HL-60 (cell line): ENCODE measurements at regions not wholly inside any gene's neighbourhood (a gene's known extent, or its start where the extent isn't known, plus 50 kb on each side); places are given as distances from the start of the nearest gene placed in this dataset.

Experiments
- DNase-seq, 2 experiments: peaks; one replicate each; pipeline ENCODE4 v3.0.0-alpha.2; 2010 to 2020; ENCODE audit warnings: low read depth in 1 of 2, low spot score in 1 of 2
- H3K27ac ChIP-seq: fragments of 250-450 bp; sonication (Bioruptor Pico); replicated peaks from 2 replicates; pipeline ENCODE4 v1.5.1; 2020; ENCODE audit warnings: mild to moderate bottlenecking, moderate library complexity
- H3K27me3 ChIP-seq: fragments of 250-450 bp; sonication (Bioruptor Pico); 2 replicates; pipeline ENCODE4 v1.5.1; 2021; ENCODE audit warnings: mild to moderate bottlenecking, moderate library complexity; ENCODE audit not compliant: insufficient read depth, poor library complexity, severe bottlenecking
- H3K4me3 ChIP-seq: replicated peaks from 2 replicates; pipeline ENCODE4 v1.5.1; 2011; ENCODE audit warnings: mild to moderate bottlenecking, control low read depth, low read length; ENCODE audit not compliant: insufficient read depth
- GABPA ChIP-seq: IDR thresholded peaks from 2 replicates; pipeline ENCODE4 v1.6.1; 2012; ENCODE audit warnings: low read depth
- POLR2AphosphoS5 ChIP-seq: IDR thresholded peaks from 2 replicates; pipeline ENCODE4 v1.6.1; 2012; ENCODE audit warnings: low read depth
- SPI1 ChIP-seq: IDR thresholded peaks from 2 replicates; pipeline ENCODE4 v1.6.1; 2012; ENCODE audit warnings: low read depth, mild to moderate bottlenecking, borderline replicate concordance
- TF ChIP-seq, protein P1 (sequence below): IDR thresholded peaks from one replicate; pipeline ENCODE4 v1.5.1; 2011; ENCODE audit warnings: low read length, control low read depth, inconsistent platforms; ENCODE audit not compliant: insufficient read depth
- TF ChIP-seq, protein P2 (sequence below): IDR thresholded peaks from 2 replicates; pipeline ENCODE4 v1.6.1; 2012; ENCODE audit warnings: low read depth; ENCODE audit not compliant: insufficient replicate concordance

DNA sequence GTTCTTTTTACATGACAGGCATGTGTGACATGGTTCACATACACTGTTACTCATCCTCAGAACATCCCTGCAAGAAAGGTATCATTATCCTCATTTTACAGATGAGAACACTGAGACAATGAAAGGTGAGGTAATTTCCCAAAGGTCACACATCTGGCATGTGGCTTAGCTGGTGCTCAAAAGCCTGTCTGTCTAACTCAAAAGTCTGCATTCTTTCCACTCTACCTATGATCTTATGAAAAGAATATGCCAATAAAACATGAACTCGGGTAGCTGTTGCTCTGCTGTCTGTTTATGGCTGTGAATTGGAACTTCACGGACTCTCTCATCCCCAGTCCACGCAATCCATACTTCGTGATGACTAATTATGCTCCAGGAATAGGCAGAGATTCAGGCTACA lies 79.0 kb upstream of the ODAD2 start:
- DNase-seq = no peak

DNA sequence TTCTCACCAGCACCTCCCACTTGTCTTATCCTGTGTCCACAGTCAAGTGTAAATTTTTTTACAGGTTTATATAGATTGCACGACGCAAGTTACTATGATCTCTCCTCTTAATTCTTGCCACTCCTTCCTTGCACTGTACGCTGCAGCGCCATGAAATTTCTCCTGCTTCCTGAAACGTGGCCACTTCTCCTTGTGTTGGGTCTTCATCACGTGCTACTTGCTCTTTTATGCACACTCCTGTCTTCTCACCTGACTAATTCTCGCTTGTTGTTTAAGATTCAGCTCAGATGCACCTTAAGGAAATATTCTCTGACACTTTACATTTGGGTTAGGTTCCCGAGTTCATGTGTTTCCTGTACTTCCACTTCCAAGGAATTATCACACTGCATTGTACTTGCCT lies 76.5 kb upstream of the ODAD2 start:
- no peak for DNase-seq
- TF ChIP-seq, protein P1, sequence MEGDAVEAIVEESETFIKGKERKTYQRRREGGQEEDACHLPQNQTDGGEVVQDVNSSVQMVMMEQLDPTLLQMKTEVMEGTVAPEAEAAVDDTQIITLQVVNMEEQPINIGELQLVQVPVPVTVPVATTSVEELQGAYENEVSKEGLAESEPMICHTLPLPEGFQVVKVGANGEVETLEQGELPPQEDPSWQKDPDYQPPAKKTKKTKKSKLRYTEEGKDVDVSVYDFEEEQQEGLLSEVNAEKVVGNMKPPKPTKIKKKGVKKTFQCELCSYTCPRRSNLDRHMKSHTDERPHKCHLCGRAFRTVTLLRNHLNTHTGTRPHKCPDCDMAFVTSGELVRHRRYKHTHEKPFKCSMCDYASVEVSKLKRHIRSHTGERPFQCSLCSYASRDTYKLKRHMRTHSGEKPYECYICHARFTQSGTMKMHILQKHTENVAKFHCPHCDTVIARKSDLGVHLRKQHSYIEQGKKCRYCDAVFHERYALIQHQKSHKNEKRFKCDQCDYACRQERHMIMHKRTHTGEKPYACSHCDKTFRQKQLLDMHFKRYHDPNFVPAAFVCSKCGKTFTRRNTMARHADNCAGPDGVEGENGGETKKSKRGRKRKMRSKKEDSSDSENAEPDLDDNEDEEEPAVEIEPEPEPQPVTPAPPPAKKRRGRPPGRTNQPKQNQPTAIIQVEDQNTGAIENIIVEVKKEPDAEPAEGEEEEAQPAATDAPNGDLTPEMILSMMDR = no peak
- TF ChIP-seq GABPA (no peak), SPI1 (no peak), POLR2AphosphoS5 (no peak)
- TF ChIP-seq, protein P2, sequence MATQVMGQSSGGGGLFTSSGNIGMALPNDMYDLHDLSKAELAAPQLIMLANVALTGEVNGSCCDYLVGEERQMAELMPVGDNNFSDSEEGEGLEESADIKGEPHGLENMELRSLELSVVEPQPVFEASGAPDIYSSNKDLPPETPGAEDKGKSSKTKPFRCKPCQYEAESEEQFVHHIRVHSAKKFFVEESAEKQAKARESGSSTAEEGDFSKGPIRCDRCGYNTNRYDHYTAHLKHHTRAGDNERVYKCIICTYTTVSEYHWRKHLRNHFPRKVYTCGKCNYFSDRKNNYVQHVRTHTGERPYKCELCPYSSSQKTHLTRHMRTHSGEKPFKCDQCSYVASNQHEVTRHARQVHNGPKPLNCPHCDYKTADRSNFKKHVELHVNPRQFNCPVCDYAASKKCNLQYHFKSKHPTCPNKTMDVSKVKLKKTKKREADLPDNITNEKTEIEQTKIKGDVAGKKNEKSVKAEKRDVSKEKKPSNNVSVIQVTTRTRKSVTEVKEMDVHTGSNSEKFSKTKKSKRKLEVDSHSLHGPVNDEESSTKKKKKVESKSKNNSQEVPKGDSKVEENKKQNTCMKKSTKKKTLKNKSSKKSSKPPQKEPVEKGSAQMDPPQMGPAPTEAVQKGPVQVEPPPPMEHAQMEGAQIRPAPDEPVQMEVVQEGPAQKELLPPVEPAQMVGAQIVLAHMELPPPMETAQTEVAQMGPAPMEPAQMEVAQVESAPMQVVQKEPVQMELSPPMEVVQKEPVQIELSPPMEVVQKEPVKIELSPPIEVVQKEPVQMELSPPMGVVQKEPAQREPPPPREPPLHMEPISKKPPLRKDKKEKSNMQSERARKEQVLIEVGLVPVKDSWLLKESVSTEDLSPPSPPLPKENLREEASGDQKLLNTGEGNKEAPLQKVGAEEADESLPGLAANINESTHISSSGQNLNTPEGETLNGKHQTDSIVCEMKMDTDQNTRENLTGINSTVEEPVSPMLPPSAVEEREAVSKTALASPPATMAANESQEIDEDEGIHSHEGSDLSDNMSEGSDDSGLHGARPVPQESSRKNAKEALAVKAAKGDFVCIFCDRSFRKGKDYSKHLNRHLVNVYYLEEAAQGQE = no peak
- H3K4me3 ChIP-seq = no peak overlapping the region
- H3K27ac ChIP-seq = no peak overlapping the region
- no peaks in the 10 kb centered on the region for H3K27me3 ChIP-seq

More for the DNA sequence above, 79.0 kb upstream of the ODAD2 start:
- Histone ChIP-seq H3K4me3 (no peak overlapping the region), H3K27me3 (no peaks in the 10 kb centered on the region), H3K27ac (no peak overlapping the region)
- TF ChIP-seq SPI1 (no peak), POLR2AphosphoS5 (no peak), GABPA (no peak)
- TF ChIP-seq, protein P2 = no peak
- TF ChIP-seq, protein P1 = no peak

DNA sequence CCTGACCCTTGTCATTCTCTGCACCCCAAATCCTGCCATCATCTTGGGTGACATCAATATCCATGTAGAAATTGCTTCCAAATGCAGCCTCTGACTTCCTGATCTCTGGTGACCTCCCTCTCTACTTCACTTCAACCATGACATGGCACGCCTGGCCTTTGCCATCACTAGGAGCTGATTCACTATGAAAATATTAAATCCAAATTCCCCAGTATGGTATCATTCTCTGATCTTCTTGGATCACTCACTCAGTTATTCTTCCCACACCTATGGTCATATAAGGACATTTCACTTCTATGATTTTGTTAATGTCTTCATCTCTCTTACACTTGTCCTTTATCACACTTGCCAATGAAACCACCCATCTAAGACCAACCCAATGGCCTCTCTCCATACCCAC lies 73.7 kb upstream of the ODAD2 start:
- TF ChIP-seq GABPA (no peak), POLR2AphosphoS5 (no peak), SPI1 (no peak)
- TF ChIP-seq, protein P2 = no peak
- TF ChIP-seq, protein P1 = no peak
- H3K27ac ChIP-seq = no peak overlapping the region
- no peaks in the 10 kb centered on the region for H3K27me3 ChIP-seq
- DNase-seq = no peak
- H3K4me3 ChIP-seq = no peak overlapping the region
